ENCODE measurements at regions not wholly inside any gene's neighbourhood (a gene's known extent, or its start where the extent isn't known, plus 50 kb on each side); places are given as distances from the start of the nearest gene placed in this dataset.

- TF ChIP-seq BACH1 (IDR thresholded peaks at IDR 0.05; ENCODE audit: low read length) (no peak), TEAD4 (IDR thresholded peaks at IDR 0.05; ENCODE audit: low read depth, low read length) (no peak)
These were observed 172.1 kb downstream of the TMX3 start (continued) for GRCh38 chr18:68542846-68543245.
